Subcutaneous abdominal adipose tissue (tissue), 5 donors: ENCODE measurements at regions not wholly inside any gene's neighbourhood (a gene's known extent, or its start where the extent isn't known, plus 50 kb on each side); places are given as distances from the start of the nearest gene placed in this dataset.
"Not testable (repeated sequence)": the region's sequence is repeated elsewhere in the genome, so short reads cannot be mapped to it uniquely, and the experiment has no call there.

Experiments used
- H3K27ac ChIP-seq: one replicate; pipeline ENCODE4 v1.7.0; 2013; ENCODE audit warnings: low read depth, mild to moderate bottlenecking, inconsistent platforms, low read length, moderate library complexity
- H3K27me3 ChIP-seq, 5 donors: one replicate each; pipeline ENCODE4 v1.7.0; 2013; ENCODE audit warnings: low read length in 5 of 5, inconsistent platforms in 1 of 5; ENCODE audit not compliant: control insufficient read depth in 5 of 5, insufficient read depth in 4 of 5
- H3K36me3 ChIP-seq, 5 donors: one replicate each; pipeline ENCODE4 v1.7.0; 2013; ENCODE audit warnings: low read length in 5 of 5; ENCODE audit not compliant: control insufficient read depth in 5 of 5, insufficient read depth in 5 of 5
- H3K4me1 ChIP-seq, 5 donors: one replicate each; pipeline ENCODE4 v1.7.0; 2013; ENCODE audit warnings: low read length in 5 of 5, mild to moderate bottlenecking in 3 of 5, moderate library complexity in 1 of 5; ENCODE audit not compliant: control insufficient read depth in 5 of 5, insufficient read depth in 5 of 5
- H3K4me3 ChIP-seq, 5 donors: one replicate each; pipeline ENCODE4 v1.7.0; 2013; ENCODE audit warnings: low read length in 5 of 5, low read depth in 1 of 5
- H3K9ac ChIP-seq, 5 donors: one replicate each; pipeline ENCODE4 v1.7.0; 2013; ENCODE audit warnings: low read length in 5 of 5, mild to moderate bottlenecking in 4 of 5, moderate library complexity in 3 of 5
- H3K9me3 ChIP-seq, 5 donors: one replicate each; pipeline ENCODE4 v1.7.0; 2013; ENCODE audit warnings: low read length in 5 of 5; ENCODE audit not compliant: control insufficient read depth in 5 of 5
- donor health status: healthy.
- donor health status: healthy.
- donor health status: healthy.
- donor health status: healthy.
- donor health status: healthy.

- Histone ChIP-seq H3K4me3 (no peak overlapping the region), H3K9me3 (no peaks in the 10 kb centered on the region), H3K27ac (no peak overlapping the region), H3K27me3 (no peaks in the 10 kb centered on the region), H3K36me3 (no peaks in the 10 kb centered on the region), H3K9ac (no peak overlapping the region), H3K4me1 (peaks cover 0 to 4% (median 0%) of the 10 kb centered on the region in 5 donors)
These were observed 72.1 kb upstream of the IGFBP7 start for GRCh38 chr4:57182132-57182874.

GRCh38 chr4:57173136-57173535 lies 63.0 kb upstream of the IGFBP7 start:
- not testable (repeated sequence) for H3K27me3 ChIP-seq, H3K27ac ChIP-seq, H3K9ac ChIP-seq, H3K4me3 ChIP-seq, H3K36me3 ChIP-seq, H3K4me1 ChIP-seq, H3K9me3 ChIP-seq

- Histone ChIP-seq H3K9ac (no peak overlapping the region), H3K27ac (no peak overlapping the region), H3K27me3 (no peaks in the 10 kb centered on the region), H3K4me3 (no peak overlapping the region), H3K36me3 (no peaks in the 10 kb centered on the region), H3K9me3 (no peaks in the 10 kb centered on the region), H3K4me1 (no peaks in the 10 kb centered on the region)
These were observed 61.9 kb upstream of the IGFBP7 start for GRCh38 chr4:57172065-57172464.

- Histone ChIP-seq H3K9me3 (no peaks in the 10 kb centered on the region), H3K27me3 (no peaks in the 10 kb centered on the region), H3K9ac (no peak overlapping the region), H3K27ac (no peak overlapping the region), H3K36me3 (no peaks in the 10 kb centered on the region), H3K4me3 (no peak overlapping the region), H3K4me1 (peaks cover 0 to 5% (median 5%) of the 10 kb centered on the region in 5 donors)
These were observed 58.8 kb upstream of the IGFBP7 start for GRCh38 chr4:57168982-57169381.

GRCh38 chr4:57163530-57164459 lies 53.6 kb upstream of the IGFBP7 start:
- H3K4me3 ChIP-seq, result peak overlapping the region; percentile 71 to 89 (median 77)
- H3K27ac ChIP-seq, result no peak overlapping the region
- peak overlapping the region in 4 of 5 donors; percentile 34 to 81 (median 66) for H3K9ac ChIP-seq
- H3K27me3 ChIP-seq, result no peaks in the 10 kb centered on the region
- peaks cover 0 to 12% (median 10%) of the 10 kb centered on the region in 5 donors for H3K4me1 ChIP-seq
- no peaks in the 10 kb centered on the region for H3K36me3 ChIP-seq
- H3K9me3 ChIP-seq, result no peaks in the 10 kb centered on the region

- Histone ChIP-seq H3K9me3 (no peaks in the 10 kb centered on the region), H3K9ac (no peak overlapping the region), H3K4me3 (no peak overlapping the region), H3K4me1 (peaks cover 0 to 12% (median 10%) of the 10 kb centered on the region in 5 donors), H3K27ac (no peak overlapping the region), H3K36me3 (no peaks in the 10 kb centered on the region), H3K27me3 (peaks cover 0 to under 1% (median 0%) of the 10 kb centered on the region in 5 donors)
These were observed 52.4 kb upstream of the IGFBP7 start for GRCh38 chr4:57162499-57163019.
